GM21367 (cell line): ENCODE measurements at regions not wholly inside any gene's neighbourhood (a gene's known extent, or its start where the extent isn't known, plus 50 kb on each side); places are given as distances from the start of the nearest gene placed in this dataset.
"Not testable (repeated sequence)": the region's sequence is repeated elsewhere in the genome, so short reads cannot be mapped to it uniquely, and the experiment has no call there.

Experiments
- ATAC-seq: cut with Tn5 transposase; IDR thresholded peaks from one replicate; pipeline ENCODE4 v1.9.1; 2021; ENCODE audit not compliant: unreplicated experiment

DNA sequence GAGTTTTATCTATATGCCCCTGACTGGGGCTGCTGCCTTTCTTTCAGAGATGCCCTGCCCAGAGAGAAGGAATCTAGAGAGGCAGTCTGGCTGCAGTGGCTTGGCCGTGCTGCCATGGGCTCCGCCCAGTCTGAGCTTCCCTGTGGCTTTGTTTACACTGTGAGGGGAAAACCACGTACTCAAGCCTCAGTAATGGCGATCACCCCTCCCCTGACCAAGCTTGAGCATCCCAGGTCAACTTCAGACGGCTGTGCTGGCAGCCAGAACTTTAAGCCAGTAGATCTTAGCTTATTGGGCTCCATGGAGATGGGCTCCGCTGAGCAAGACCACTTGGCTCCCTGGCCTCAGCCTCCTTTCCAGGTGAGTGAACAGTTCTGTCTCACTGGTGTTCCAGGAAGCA lies 69.0 kb upstream of the DPP6 start:
- ATAC-seq = not testable (repeated sequence)

DNA sequence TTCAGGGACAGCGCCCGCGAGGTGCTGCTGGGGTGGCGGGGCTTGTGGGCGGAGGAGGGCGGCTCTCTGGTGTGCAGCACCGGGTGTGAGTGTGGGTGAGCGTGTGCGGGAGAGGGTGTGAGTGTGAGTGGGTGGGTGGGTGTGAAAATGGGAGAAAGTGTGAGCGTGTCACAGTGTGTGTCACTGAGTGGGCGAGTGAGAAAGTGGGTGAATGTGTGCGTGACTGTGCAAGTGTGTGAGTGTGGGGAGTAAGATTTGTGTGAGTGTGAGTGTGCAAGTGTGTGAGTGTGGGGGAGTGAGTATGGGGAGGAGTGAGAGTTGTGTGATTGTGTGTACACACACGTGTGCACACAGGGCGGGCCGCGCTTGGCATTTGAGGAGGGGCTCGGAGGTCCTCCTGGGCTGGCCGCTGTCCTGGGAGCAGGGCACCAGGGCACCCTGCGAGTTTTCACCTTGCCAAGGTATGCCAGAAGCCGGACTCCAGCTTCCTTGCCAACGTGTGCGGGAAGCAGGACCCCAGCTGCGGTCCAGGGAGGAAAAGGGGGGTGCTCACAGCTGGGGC lies 63.1 kb upstream of the DPP6 start:
- ATAC-seq = not testable (repeated sequence)

DNA sequence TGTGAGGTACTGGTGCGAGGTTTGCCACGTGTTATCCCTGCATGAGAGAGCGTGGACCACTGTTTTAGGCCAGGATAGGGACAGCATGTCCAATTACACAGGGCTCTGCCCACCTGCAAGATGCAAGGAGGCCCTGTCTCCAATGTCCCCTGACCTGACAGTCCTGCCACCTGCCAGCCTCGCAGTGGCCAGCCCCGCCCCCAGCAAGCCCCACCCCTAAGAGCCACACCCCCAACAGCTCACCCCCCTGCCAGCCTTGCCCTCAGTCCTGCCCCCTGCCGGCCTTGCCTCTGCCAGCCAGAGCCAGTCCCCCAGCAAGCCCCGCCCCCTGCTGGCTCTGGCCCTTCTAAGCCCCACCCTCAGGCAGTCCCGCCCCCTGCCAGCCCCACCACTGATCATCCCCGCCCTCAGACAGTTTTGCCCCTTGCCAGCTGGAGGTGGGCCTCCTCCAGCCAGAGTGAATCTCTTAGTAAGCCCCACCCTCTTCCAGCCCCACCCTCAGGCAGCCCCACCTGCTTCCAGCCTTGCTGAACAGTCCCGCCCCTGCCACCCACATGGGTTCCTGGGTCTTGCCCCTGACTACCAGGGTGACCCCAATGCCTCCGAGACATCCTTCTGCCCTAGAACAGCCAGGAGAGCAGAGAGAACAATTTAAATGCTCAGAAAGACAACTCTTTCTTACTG lies 62.3 kb upstream of the DPP6 start:
- ATAC-seq = not testable (repeated sequence)

DNA sequence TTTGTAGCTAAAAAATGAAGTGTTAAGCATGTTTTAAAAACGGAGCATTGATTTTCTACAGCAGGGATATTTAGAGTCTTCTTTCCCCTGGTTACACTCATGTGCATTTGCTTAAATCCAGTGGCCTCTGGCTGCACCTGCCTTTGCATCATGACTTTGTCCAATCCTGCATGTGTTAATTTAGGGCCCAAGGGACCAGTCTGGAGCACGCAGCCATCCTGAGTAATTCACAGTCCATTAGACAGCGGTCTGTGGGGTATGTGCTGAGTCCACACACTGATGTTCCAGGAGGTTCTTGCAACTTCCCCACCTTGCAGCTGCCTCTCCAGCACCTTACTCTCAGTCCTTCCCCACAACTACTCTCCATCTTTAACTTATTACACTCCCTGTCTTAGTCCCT lies 60.7 kb upstream of the DPP6 start:
- ATAC-seq = not testable (repeated sequence)

DNA sequence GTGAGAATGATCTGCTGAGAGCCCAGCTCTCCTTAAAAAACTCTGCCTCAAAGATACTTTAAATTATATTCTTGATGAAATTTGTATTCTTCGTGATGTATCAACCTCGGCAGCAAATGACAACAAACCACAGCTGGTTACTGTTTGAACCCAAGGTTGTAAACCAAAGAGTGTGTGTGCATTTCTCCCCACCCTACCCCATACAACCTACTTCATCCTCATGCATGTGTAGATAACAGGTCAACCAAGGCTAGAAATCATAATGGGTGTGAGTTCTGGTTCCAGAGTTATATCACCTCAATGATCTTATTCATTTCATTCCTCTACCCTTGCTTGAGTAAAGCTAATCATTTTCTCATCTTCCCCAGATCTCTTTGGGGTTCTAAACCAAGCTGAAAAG lies 58.8 kb upstream of the DPP6 start:
- ATAC-seq = not testable (repeated sequence)

DNA sequence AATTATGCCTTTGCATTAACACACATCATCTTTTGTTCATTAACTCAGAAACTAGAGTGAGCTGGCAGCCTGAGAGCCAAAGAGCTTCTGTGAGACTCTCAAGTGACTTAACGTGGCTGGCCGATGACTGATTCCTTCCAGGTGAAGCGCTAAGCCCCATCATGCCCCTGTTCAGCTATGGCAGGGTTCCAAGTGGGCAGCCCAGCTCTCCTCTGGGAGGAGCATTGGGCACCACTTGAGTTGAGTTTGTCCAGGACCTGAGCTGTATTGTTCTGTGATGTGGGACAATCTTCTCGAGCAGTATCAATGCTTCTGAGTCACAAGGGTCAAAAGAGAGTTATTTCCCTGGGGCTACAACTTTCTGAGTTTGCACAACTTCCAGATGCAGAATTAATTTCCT lies 53.3 kb upstream of the DPP6 start:
- not testable (repeated sequence) for ATAC-seq
